ENCODE measurements at regions not wholly inside any gene's neighbourhood (a gene's known extent, or its start where the extent isn't known, plus 50 kb on each side); places are given as distances from the start of the nearest gene placed in this dataset.

- Histone ChIP-seq H3K9ac (ENCODE audit: low read length) (no peak overlapping the region), H2AK5ac (ENCODE audit: low read length) (no peak overlapping the region), H4K12ac (ENCODE audit: low read depth, low read length) (no peak overlapping the region), H2BK120ac (ENCODE audit: insufficient read depth, low read length, poor library complexity) (no peak overlapping the region), H3K14ac (ENCODE audit: low read length) (no peak overlapping the region), H3K36me3 (ENCODE audit: control insufficient read depth in 1 of 2, insufficient read depth in 2 of 2, low read length in 2 of 2) (no peaks in the 10 kb centered on the region), H3K4me3 (ENCODE audit: low read depth, low read length) (peak overlapping the region; percentile 32), H3K9me3 (ENCODE audit: insufficient read depth, low read depth, low read length) (no peaks in the 10 kb centered on the region), H3K27ac (ENCODE audit: low read depth, low read length) (no peak overlapping the region), H3K4me2 (ENCODE audit: low read length) (no peak overlapping the region), H3K79me1 (ENCODE audit: low read length) (no peaks in the 10 kb centered on the region), H3K4ac (ENCODE audit: low read depth, low read length) (no peak overlapping the region), H3K4me1 (ENCODE audit: control insufficient read depth in 1 of 2, insufficient read depth in 2 of 2, low read length in 2 of 2) (peaks cover 3% of the 10 kb centered on the region in 2 experiments), H3K79me2 (ENCODE audit: control insufficient read depth, insufficient read depth, low read length, poor library complexity) (no peaks in the 10 kb centered on the region), H2AFZ (ENCODE audit: insufficient read depth, low read length, poor library complexity) (no peak overlapping the region), H2BK5ac (ENCODE audit: low read depth, low read length, poor library complexity) (no peak overlapping the region), H4K91ac (ENCODE audit: low read depth, low read length) (no peak overlapping the region), H3K18ac (ENCODE audit: low read length) (no peak overlapping the region), H3K27me3 (ENCODE audit: insufficient read depth, low read length) (no peaks in the 10 kb centered on the region), H4K8ac (ENCODE audit: low read depth, low read length) (no peak overlapping the region), H2BK12ac (ENCODE audit: low read length) (no peak overlapping the region), H3K23ac (ENCODE audit: low read length) (no peak overlapping the region)
- no CpG with 5 or more reads among the region's 2 CpGs for WGBS (ENCODE audit: extremely low coverage, insufficient coverage, insufficient read length)
- no peak for DNase-seq
Observed at GRCh38 chr3:139218046-139218445, 125.8 kb upstream of the MRPS22 start.

DNA sequence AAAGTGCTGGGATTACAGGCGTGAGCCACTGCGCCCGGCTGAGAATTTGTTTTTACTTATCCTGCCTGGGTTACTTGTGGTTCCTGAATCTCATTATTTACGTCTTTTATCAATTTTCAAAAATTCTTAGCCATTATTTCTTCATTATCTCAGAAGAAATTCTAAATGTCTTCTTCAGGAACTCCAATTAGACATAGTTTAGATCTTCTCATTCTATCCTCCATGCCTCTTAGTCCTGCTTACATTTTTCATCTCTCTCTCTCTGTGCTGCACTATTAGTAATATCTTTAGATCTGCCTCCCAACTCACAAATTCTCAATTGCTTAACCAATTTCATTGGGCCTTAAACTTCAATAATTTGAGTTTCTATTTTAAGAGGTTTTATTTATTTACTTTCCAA, 124.4 kb upstream of the MRPS22 start:
- Histone ChIP-seq H2BK12ac (ENCODE audit: low read length) (no peak overlapping the region), H3K27me3 (ENCODE audit: insufficient read depth, low read length) (no peaks in the 10 kb centered on the region), H3K79me1 (ENCODE audit: low read length) (no peaks in the 10 kb centered on the region), H4K12ac (ENCODE audit: low read depth, low read length) (no peak overlapping the region), H4K91ac (ENCODE audit: low read depth, low read length) (no peak overlapping the region), H3K4me1 (ENCODE audit: control insufficient read depth in 1 of 2, insufficient read depth in 2 of 2, low read length in 2 of 2) (peaks cover under 1 to 3% of the 10 kb centered on the region in 2 experiments), H3K79me2 (ENCODE audit: control insufficient read depth, insufficient read depth, low read length, poor library complexity) (no peaks in the 10 kb centered on the region), H2AFZ (ENCODE audit: insufficient read depth, low read length, poor library complexity) (no peak overlapping the region), H3K27ac (ENCODE audit: low read depth, low read length) (no peak overlapping the region), H3K23ac (ENCODE audit: low read length) (no peak overlapping the region), H3K9ac (ENCODE audit: low read length) (no peak overlapping the region), H3K36me3 (ENCODE audit: control insufficient read depth in 1 of 2, insufficient read depth in 2 of 2, low read length in 2 of 2) (no peaks in the 10 kb centered on the region), H2BK5ac (ENCODE audit: low read depth, low read length, poor library complexity) (no peak overlapping the region), H3K4me3 (ENCODE audit: low read depth, low read length) (no peak overlapping the region), H4K8ac (ENCODE audit: low read depth, low read length) (no peak overlapping the region), H3K14ac (ENCODE audit: low read length) (no peak overlapping the region), H3K4me2 (ENCODE audit: low read length) (no peak overlapping the region), H2BK120ac (ENCODE audit: insufficient read depth, low read length, poor library complexity) (no peak overlapping the region), H3K4ac (ENCODE audit: low read depth, low read length) (no peak overlapping the region), H3K18ac (ENCODE audit: low read length) (no peak overlapping the region), H2AK5ac (ENCODE audit: low read length) (no peak overlapping the region), H3K9me3 (ENCODE audit: insufficient read depth, low read depth, low read length) (no peaks in the 10 kb centered on the region)
- DNase-seq, result no peak
- WGBS (ENCODE audit: extremely low coverage, insufficient coverage, insufficient read length), result no CpG with 5 or more reads among the region's 4 CpGs

DNA sequence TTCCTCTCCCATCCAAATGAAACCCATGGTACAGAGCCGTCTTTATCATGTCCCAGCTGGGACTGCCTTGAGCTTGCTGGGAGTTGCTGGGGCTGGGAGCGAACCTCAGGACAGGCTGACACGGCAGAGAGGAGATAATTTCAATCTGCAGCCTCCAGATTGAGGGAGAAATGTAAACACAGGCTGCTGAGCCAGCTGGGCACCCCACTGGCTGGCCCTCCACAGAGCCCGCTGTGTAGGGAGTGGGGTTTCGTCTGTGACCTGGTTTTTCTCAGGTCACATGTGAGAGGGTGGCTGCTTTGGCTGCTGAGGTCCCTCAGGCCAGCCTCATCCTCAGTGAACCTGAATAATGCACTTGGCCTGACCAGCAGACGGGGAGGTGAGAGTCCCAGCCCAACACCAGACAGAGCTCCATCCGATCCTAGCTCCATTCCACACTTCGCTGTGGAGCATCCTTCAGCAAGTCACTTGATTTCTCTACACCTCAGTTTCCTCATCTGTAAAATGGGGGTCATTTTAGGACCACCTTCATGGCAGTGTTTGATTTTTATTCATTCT, 121.6 kb upstream of the MRPS22 start:
- H3K4me2 ChIP-seq (ENCODE audit: low read length), result no peak overlapping the region
- H4K91ac ChIP-seq (ENCODE audit: low read depth, low read length), result no peak overlapping the region

DNA sequence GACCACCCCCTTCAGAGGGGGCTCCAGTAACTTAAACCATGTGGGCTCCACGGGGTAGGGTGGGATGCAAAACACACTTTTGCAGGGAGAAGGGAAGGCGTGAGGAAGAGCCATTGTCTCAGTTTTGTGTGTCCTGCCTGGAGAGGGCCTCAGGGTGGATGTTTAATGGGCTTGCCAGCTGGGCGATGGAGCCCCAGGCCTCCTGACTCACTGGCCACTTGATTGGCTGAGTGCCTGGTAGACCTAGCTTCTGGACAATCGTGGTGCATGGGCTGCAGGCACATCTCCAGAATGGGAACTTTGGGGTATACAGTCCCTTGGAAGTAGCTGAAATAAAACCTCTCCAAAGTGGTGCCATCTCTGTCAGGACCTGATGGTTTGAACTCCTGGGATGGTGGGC, 118.3 kb upstream of the MRPS22 start:
- no peak overlapping the region for H4K12ac ChIP-seq (ENCODE audit: low read depth, low read length)
- no peak overlapping the region for H3K4me3 ChIP-seq (ENCODE audit: low read depth, low read length)
- H3K27ac ChIP-seq (ENCODE audit: low read depth, low read length), result no peak overlapping the region
- no peak overlapping the region for H3K9ac ChIP-seq (ENCODE audit: low read length)
- no peak overlapping the region for H3K18ac ChIP-seq (ENCODE audit: low read length)
- no peak overlapping the region for H2BK5ac ChIP-seq (ENCODE audit: low read depth, low read length, poor library complexity)
- no peak overlapping the region for H2AK5ac ChIP-seq (ENCODE audit: low read length)
- no peak overlapping the region for H3K23ac ChIP-seq (ENCODE audit: low read length)
- no peak overlapping the region for H2BK120ac ChIP-seq (ENCODE audit: insufficient read depth, low read length, poor library complexity)
- no peak overlapping the region for H2BK12ac ChIP-seq (ENCODE audit: low read length)
- no peaks in the 10 kb centered on the region for H3K27me3 ChIP-seq (ENCODE audit: insufficient read depth, low read length)
- no peak overlapping the region for H4K91ac ChIP-seq (ENCODE audit: low read depth, low read length)
- WGBS (ENCODE audit: extremely low coverage, insufficient coverage, insufficient read length), result no CpG with 5 or more reads among the region's 4 CpGs
- no peaks in the 10 kb centered on the region for H3K9me3 ChIP-seq (ENCODE audit: insufficient read depth, low read depth, low read length)
- H4K8ac ChIP-seq (ENCODE audit: low read depth, low read length), result no peak overlapping the region
- no peak overlapping the region for H3K4me2 ChIP-seq (ENCODE audit: low read length)
- H3K4ac ChIP-seq (ENCODE audit: low read depth, low read length), result no peak overlapping the region
- no peaks in the 10 kb centered on the region for H3K79me2 ChIP-seq (ENCODE audit: control insufficient read depth, insufficient read depth, low read length, poor library complexity)
- no peaks in the 10 kb centered on the region for H3K79me1 ChIP-seq (ENCODE audit: low read length)
- H2AFZ ChIP-seq (ENCODE audit: insufficient read depth, low read length, poor library complexity), result no peak overlapping the region
- no peaks in the 10 kb centered on the region for H3K36me3 ChIP-seq (ENCODE audit: control insufficient read depth in 1 of 2, insufficient read depth in 2 of 2, low read length in 2 of 2)
- no peak overlapping the region for H3K14ac ChIP-seq (ENCODE audit: low read length)
- DNase-seq, result no peak
- no peaks in the 10 kb centered on the region for H3K4me1 ChIP-seq (ENCODE audit: control insufficient read depth in 1 of 2, insufficient read depth in 2 of 2, low read length in 2 of 2)

More for the DNA sequence above, 121.6 kb upstream of the MRPS22 start:
- no peak overlapping the region for H2AK5ac ChIP-seq (ENCODE audit: low read length)
- no peak overlapping the region for H2BK12ac ChIP-seq (ENCODE audit: low read length)
- no peak overlapping the region for H2BK5ac ChIP-seq (ENCODE audit: low read depth, low read length, poor library complexity)
- H3K79me1 ChIP-seq (ENCODE audit: low read length), result no peaks in the 10 kb centered on the region
- no peaks in the 10 kb centered on the region for H3K79me2 ChIP-seq (ENCODE audit: control insufficient read depth, insufficient read depth, low read length, poor library complexity)
- no peaks in the 10 kb centered on the region for H3K36me3 ChIP-seq (ENCODE audit: control insufficient read depth in 1 of 2, insufficient read depth in 2 of 2, low read length in 2 of 2)
- H3K14ac ChIP-seq (ENCODE audit: low read length), result no peak overlapping the region
- no peak overlapping the region for H3K23ac ChIP-seq (ENCODE audit: low read length)
- H2BK120ac ChIP-seq (ENCODE audit: insufficient read depth, low read length, poor library complexity), result no peak overlapping the region
- no peak overlapping the region for H4K8ac ChIP-seq (ENCODE audit: low read depth, low read length)
- H3K18ac ChIP-seq (ENCODE audit: low read length), result no peak overlapping the region
- no peak overlapping the region for H3K27ac ChIP-seq (ENCODE audit: low read depth, low read length)
- H3K9me3 ChIP-seq (ENCODE audit: insufficient read depth, low read depth, low read length), result no peaks in the 10 kb centered on the region
- no peaks in the 10 kb centered on the region for H3K27me3 ChIP-seq (ENCODE audit: insufficient read depth, low read length)
- no peak overlapping the region for H3K4me3 ChIP-seq (ENCODE audit: low read depth, low read length)
- H3K4me1 ChIP-seq (ENCODE audit: control insufficient read depth in 1 of 2, insufficient read depth in 2 of 2, low read length in 2 of 2), result peaks cover 0 to 3% of the 10 kb centered on the region in 2 experiments
- DNase-seq, result no peak
- no peak overlapping the region for H3K9ac ChIP-seq (ENCODE audit: low read length)
- H4K12ac ChIP-seq (ENCODE audit: low read depth, low read length), result no peak overlapping the region
- H3K4ac ChIP-seq (ENCODE audit: low read depth, low read length), result no peak overlapping the region
- WGBS (ENCODE audit: extremely low coverage, insufficient coverage, insufficient read length), result no CpG with 5 or more reads among the region's 8 CpGs
- H2AFZ ChIP-seq (ENCODE audit: insufficient read depth, low read length, poor library complexity), result no peak overlapping the region
